K562 (cell line): ENCODE measurements at regions not wholly inside any gene's neighbourhood (a gene's known extent, or its start where the extent isn't known, plus 50 kb on each side); places are given as distances from the start of the nearest gene placed in this dataset.

Experiments used
- BRF2 ChIP-seq: IDR thresholded peaks from 3 replicates; pipeline ENCODE4 v1.6.1; 2011; ENCODE audit warnings: borderline replicate concordance, mild to moderate bottlenecking; ENCODE audit not compliant: insufficient read length, insufficient read depth
- TCF7 ChIP-seq: sonication (generic); IDR thresholded peaks from 2 replicates; pipeline ENCODE4 v1.6.1; 2016; ENCODE audit warnings: antibody characterized with exemption, borderline replicate concordance
- TF ChIP-seq, protein P1 (sequence below): IDR thresholded peaks from 3 replicates; pipeline ENCODE4 v1.6.1; 2011; ENCODE audit warnings: borderline replicate concordance, mild to moderate bottlenecking, moderate library complexity; ENCODE audit not compliant: insufficient read length; ENCODE audit errors: extremely low read depth
- TF ChIP-seq, protein P2 (sequence below), 3 experiments: IDR thresholded peaks in 2 of 3; conservative IDR thresholded peaks in 1 of 3; 2 replicates each; pipeline ENCODE4 v1.5.1; 2011 to 2012; ENCODE audit warnings: low read length in 3 of 3, mild to moderate bottlenecking in 3 of 3, control low read depth in 2 of 3, improper control_type of control experiment in 1 of 3, inconsistent platforms in 1 of 3, low read depth in 1 of 3, mixed read lengths in 1 of 3, moderate library complexity in 1 of 3; ENCODE audit not compliant: insufficient read depth in 2 of 3
- TF ChIP-seq, protein P3 (sequence below): IDR thresholded peaks from 2 replicates; pipeline ENCODE4 v1.6.1; 2011; ENCODE audit warnings: borderline replicate concordance, low read depth, mild to moderate bottlenecking, moderate library complexity, low read length; ENCODE audit not compliant: insufficient read depth, poor library complexity, severe bottlenecking
- TF ChIP-seq, protein P4 (sequence below): sonication (generic); formaldehyde crosslinking; IDR thresholded peaks from 2 replicates; pipeline ENCODE4 v1.8.1; 2022; ENCODE audit warnings: missing genetic modification reagents
- TF ChIP-seq, protein P5 (sequence below): sonication (generic); formaldehyde crosslinking; IDR thresholded peaks from 2 replicates; pipeline ENCODE4 v1.9.0; 2022; ENCODE audit warnings: mild to moderate bottlenecking, missing genetic modification reagents

- no peak for TF ChIP-seq TCF7
- TF ChIP-seq, protein P1, sequence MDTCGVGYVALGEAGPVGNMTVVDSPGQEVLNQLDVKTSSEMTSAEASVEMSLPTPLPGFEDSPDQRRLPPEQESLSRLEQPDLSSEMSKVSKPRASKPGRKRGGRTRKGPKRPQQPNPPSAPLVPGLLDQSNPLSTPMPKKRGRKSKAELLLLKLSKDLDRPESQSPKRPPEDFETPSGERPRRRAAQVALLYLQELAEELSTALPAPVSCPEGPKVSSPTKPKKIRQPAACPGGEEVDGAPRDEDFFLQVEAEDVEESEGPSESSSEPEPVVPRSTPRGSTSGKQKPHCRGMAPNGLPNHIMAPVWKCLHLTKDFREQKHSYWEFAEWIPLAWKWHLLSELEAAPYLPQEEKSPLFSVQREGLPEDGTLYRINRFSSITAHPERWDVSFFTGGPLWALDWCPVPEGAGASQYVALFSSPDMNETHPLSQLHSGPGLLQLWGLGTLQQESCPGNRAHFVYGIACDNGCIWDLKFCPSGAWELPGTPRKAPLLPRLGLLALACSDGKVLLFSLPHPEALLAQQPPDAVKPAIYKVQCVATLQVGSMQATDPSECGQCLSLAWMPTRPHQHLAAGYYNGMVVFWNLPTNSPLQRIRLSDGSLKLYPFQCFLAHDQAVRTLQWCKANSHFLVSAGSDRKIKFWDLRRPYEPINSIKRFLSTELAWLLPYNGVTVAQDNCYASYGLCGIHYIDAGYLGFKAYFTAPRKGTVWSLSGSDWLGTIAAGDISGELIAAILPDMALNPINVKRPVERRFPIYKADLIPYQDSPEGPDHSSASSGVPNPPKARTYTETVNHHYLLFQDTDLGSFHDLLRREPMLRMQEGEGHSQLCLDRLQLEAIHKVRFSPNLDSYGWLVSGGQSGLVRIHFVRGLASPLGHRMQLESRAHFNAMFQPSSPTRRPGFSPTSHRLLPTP, result no peak
- TF ChIP-seq, protein P2, sequence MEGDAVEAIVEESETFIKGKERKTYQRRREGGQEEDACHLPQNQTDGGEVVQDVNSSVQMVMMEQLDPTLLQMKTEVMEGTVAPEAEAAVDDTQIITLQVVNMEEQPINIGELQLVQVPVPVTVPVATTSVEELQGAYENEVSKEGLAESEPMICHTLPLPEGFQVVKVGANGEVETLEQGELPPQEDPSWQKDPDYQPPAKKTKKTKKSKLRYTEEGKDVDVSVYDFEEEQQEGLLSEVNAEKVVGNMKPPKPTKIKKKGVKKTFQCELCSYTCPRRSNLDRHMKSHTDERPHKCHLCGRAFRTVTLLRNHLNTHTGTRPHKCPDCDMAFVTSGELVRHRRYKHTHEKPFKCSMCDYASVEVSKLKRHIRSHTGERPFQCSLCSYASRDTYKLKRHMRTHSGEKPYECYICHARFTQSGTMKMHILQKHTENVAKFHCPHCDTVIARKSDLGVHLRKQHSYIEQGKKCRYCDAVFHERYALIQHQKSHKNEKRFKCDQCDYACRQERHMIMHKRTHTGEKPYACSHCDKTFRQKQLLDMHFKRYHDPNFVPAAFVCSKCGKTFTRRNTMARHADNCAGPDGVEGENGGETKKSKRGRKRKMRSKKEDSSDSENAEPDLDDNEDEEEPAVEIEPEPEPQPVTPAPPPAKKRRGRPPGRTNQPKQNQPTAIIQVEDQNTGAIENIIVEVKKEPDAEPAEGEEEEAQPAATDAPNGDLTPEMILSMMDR (IDR thresholded peaks at IDR 0.05 in 2 of 3, conservative IDR thresholded peaks at IDR 0.05 in 1 of 3; ENCODE audit: insufficient read depth in 2 of 3, low read depth in 1 of 3, low read length in 3 of 3), result no peak
- TF ChIP-seq, protein P3, sequence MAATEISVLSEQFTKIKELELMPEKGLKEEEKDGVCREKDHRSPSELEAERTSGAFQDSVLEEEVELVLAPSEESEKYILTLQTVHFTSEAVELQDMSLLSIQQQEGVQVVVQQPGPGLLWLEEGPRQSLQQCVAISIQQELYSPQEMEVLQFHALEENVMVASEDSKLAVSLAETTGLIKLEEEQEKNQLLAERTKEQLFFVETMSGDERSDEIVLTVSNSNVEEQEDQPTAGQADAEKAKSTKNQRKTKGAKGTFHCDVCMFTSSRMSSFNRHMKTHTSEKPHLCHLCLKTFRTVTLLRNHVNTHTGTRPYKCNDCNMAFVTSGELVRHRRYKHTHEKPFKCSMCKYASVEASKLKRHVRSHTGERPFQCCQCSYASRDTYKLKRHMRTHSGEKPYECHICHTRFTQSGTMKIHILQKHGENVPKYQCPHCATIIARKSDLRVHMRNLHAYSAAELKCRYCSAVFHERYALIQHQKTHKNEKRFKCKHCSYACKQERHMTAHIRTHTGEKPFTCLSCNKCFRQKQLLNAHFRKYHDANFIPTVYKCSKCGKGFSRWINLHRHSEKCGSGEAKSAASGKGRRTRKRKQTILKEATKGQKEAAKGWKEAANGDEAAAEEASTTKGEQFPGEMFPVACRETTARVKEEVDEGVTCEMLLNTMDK, result no peak
- TF ChIP-seq, protein P4, sequence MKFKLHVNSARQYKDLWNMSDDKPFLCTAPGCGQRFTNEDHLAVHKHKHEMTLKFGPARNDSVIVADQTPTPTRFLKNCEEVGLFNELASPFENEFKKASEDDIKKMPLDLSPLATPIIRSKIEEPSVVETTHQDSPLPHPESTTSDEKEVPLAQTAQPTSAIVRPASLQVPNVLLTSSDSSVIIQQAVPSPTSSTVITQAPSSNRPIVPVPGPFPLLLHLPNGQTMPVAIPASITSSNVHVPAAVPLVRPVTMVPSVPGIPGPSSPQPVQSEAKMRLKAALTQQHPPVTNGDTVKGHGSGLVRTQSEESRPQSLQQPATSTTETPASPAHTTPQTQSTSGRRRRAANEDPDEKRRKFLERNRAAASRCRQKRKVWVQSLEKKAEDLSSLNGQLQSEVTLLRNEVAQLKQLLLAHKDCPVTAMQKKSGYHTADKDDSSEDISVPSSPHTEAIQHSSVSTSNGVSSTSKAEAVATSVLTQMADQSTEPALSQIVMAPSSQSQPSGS (CRISPR knock-in tag), result no peak
- no peak for TF ChIP-seq BRF2
- TF ChIP-seq, protein P5, sequence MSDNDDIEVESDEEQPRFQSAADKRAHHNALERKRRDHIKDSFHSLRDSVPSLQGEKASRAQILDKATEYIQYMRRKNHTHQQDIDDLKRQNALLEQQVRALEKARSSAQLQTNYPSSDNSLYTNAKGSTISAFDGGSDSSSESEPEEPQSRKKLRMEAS (CRISPR knock-in tag), result no peak
Measured at GRCh38 chr1:199075792-199076191, 437.0 kb downstream of the PTPRC start.
